ENCODE measurements at regions not wholly inside any gene's neighbourhood (a gene's known extent, or its start where the extent isn't known, plus 50 kb on each side); places are given as distances from the start of the nearest gene placed in this dataset.

DNA sequence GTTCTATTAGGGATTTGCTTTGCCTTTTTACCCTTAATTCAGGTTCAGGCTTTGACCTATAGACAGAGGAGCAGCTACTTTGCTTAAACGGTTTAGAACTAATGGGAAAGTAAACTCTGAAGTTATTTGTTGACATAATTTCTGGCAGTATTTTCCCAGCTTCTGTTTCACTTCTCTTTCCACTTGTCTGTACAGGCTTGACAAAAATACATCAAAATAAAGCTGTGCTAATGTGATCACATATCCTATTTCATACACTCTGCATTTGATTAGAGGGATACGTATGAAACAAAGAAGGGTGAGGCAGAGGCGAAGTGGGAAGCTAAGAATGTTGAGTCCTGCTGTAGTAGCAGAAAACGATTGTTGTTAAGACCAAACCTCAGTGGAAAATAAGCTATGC is 389.1 kb upstream of the RARB start:
- TF ChIP-seq, protein P1, sequence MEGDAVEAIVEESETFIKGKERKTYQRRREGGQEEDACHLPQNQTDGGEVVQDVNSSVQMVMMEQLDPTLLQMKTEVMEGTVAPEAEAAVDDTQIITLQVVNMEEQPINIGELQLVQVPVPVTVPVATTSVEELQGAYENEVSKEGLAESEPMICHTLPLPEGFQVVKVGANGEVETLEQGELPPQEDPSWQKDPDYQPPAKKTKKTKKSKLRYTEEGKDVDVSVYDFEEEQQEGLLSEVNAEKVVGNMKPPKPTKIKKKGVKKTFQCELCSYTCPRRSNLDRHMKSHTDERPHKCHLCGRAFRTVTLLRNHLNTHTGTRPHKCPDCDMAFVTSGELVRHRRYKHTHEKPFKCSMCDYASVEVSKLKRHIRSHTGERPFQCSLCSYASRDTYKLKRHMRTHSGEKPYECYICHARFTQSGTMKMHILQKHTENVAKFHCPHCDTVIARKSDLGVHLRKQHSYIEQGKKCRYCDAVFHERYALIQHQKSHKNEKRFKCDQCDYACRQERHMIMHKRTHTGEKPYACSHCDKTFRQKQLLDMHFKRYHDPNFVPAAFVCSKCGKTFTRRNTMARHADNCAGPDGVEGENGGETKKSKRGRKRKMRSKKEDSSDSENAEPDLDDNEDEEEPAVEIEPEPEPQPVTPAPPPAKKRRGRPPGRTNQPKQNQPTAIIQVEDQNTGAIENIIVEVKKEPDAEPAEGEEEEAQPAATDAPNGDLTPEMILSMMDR (IDR thresholded peaks at IDR 0.05) = no peak
- no peak for TF ChIP-seq POLR2A (IDR thresholded peaks at IDR 0.05)

Data from right lobe of liver (tissue), 4 donors.